Frontal cortex (tissue), 3 donors: ENCODE measurements at regions not wholly inside any gene's neighbourhood (a gene's known extent, or its start where the extent isn't known, plus 50 kb on each side); places are given as distances from the start of the nearest gene placed in this dataset.

ENCODE experiments used
- DNase-seq, 2 donors: peaks; one replicate each; pipeline ENCODE4 v3.0.0; 2012; ENCODE audit warnings: low spot score in 2 of 2
- FAIRE-seq: peaks from 2 replicates; lab custom pipeline; 2012; peaks lifted over from hg19 to GRCh38; lab: Jason Lieb, UNC
- donor health status: control.
- donor health status: control.
- donor health status: control.

GRCh38 chr3:8220291-8220690 lies 281.3 kb upstream of the LMCD1 start:
- FAIRE-seq, result no peak
- DNase-seq, result no peak

GRCh38 chr3:8223766-8224165 lies 277.9 kb upstream of the LMCD1 start:
- no peak for FAIRE-seq
- DNase-seq, result no peak

GRCh38 chr3:8224941-8225340 lies 276.7 kb upstream of the LMCD1 start:
- DNase-seq (no peak), FAIRE-seq (no peak)

- DNase-seq (no peak), FAIRE-seq (no peak)
These were observed 267.7 kb upstream of the LMCD1 start for GRCh38 chr3:8233938-8234337.

GRCh38 chr3:8236264-8236663 lies 265.4 kb upstream of the LMCD1 start:
- DNase-seq (no peak), FAIRE-seq (no peak)

- DNase-seq, result no peak
These were observed 263.7 kb upstream of the LMCD1 start for GRCh38 chr3:8237893-8238292.

GRCh38 chr3:8238432-8238831 lies 263.2 kb upstream of the LMCD1 start:
- FAIRE-seq (no peak), DNase-seq (no peak)

More at GRCh38 chr3:8237893-8238292, 263.7 kb upstream of the LMCD1 start:
- FAIRE-seq, result no peak

- no peak for DNase-seq
- no peak for FAIRE-seq
These were observed 262.5 kb upstream of the LMCD1 start for GRCh38 chr3:8239095-8239494.

GRCh38 chr3:8239718-8240695 lies 261.6 kb upstream of the LMCD1 start:
- no peak for FAIRE-seq

GRCh38 chr3:8246070-8246469 lies 255.6 kb upstream of the LMCD1 start:
- DNase-seq (no peak), FAIRE-seq (no peak)

More at GRCh38 chr3:8239718-8240695, 261.6 kb upstream of the LMCD1 start:
- peak in 1 of 2 donors; percentile 8 for DNase-seq

GRCh38 chr3:8253201-8253600 lies 248.4 kb upstream of the LMCD1 start:
- DNase-seq (no peak), FAIRE-seq (no peak)

GRCh38 chr3:8254489-8254888 lies 247.1 kb upstream of the LMCD1 start:
- no peak for DNase-seq
- no peak for FAIRE-seq

GRCh38 chr3:8255725-8256124 lies 245.9 kb upstream of the LMCD1 start:
- FAIRE-seq, result no peak
- DNase-seq, result no peak

GRCh38 chr3:8256441-8257071 lies 245.1 kb upstream of the LMCD1 start:
- DNase-seq (no peak), FAIRE-seq (no peak)

- DNase-seq (no peak), FAIRE-seq (no peak)
These were observed 240.6 kb upstream of the LMCD1 start for GRCh38 chr3:8261018-8261417.

GRCh38 chr3:8266730-8267131 lies 234.9 kb upstream of the LMCD1 start:
- no peak for FAIRE-seq
- DNase-seq, result no peak

- no peak for FAIRE-seq
- DNase-seq, result no peak
These were observed 228.1 kb upstream of the LMCD1 start for GRCh38 chr3:8273479-8273878.

- no peak for DNase-seq
- no peak for FAIRE-seq
These were observed 225.6 kb upstream of the LMCD1 start for GRCh38 chr3:8276056-8276455.

- DNase-seq (no peak), FAIRE-seq (no peak)
These were observed 225.1 kb upstream of the LMCD1 start for GRCh38 chr3:8276506-8276905.

GRCh38 chr3:8278448-8278847 lies 223.2 kb upstream of the LMCD1 start:
- DNase-seq (no peak), FAIRE-seq (no peak)

- DNase-seq (no peak), FAIRE-seq (no peak)
These were observed 222.1 kb upstream of the LMCD1 start for GRCh38 chr3:8279476-8279875.
